Naive thymus-derived CD8-positive, alpha-beta T cell (primary cell): ENCODE measurements at regions not wholly inside any gene's neighbourhood (a gene's known extent, or its start where the extent isn't known, plus 50 kb on each side); places are given as distances from the start of the nearest gene placed in this dataset.

Source experiments
- ATAC-seq, 2 donors: fragments of 150-1000 bp; cut with Tn5 transposase in 1 of 2; sonication (Bioruptor Pico), chemical (Tn5 transposase) in 1 of 2; 1 replicate in 1 of 2; 2 replicates in 1 of 2; pipeline ENCODE4 v1.10.0; 2021; ENCODE audit warnings: mild to moderate bottlenecking in 2 of 2, moderate library complexity in 2 of 2
- POLR2A ChIA-PET: fragments of 350-600 bp; sonication (Branson Sonifier 250); formaldehyde crosslinking; loops from one replicate; lab custom pipeline; 2021; ENCODE audit warnings: antibody characterized with exemption; lab: Charles Lee
- DNase-seq, 10 donors: peaks; one replicate each; pipeline versions ENCODE4 v3.0.0 to v3.0.0-alpha.2; 2020 to 2022
- H3K27ac Mint-ChIP-seq, 10 donors: one replicate each; pipeline ENCODE4 v1.8.0; 2020 to 2022; ENCODE audit warnings: mild to moderate bottlenecking in 10 of 10, mixed read lengths in 10 of 10, moderate library complexity in 4 of 10, inconsistent platforms in 1 of 10
- H3K27me3 Mint-ChIP-seq, 5 donors: one replicate each; pipeline ENCODE4 v1.8.0; 2021 to 2022; ENCODE audit warnings: mixed read lengths in 5 of 5
- H3K36me3 Mint-ChIP-seq, 3 donors: one replicate each; pipeline ENCODE4 v1.8.0; 2020 to 2022; ENCODE audit warnings: mixed read lengths in 3 of 3, mild to moderate bottlenecking in 2 of 3, inconsistent platforms in 1 of 3
- H3K4me1 Mint-ChIP-seq, 4 donors: one replicate each; pipeline ENCODE4 v1.8.0; 2021 to 2022; ENCODE audit warnings: mixed read lengths in 4 of 4
- H3K4me3 Mint-ChIP-seq, 10 donors: one replicate each; pipeline ENCODE4 v1.8.0; 2020 to 2022; ENCODE audit warnings: mild to moderate bottlenecking in 10 of 10, mixed read lengths in 10 of 10, moderate library complexity in 6 of 10, inconsistent platforms in 1 of 10
- H3K9me3 Mint-ChIP-seq, 9 donors: one replicate each; pipeline ENCODE4 v1.8.0; 2020 to 2022; ENCODE audit warnings: mixed read lengths in 9 of 9, mild to moderate bottlenecking in 3 of 9, inconsistent platforms in 1 of 9, moderate library complexity in 1 of 9

GRCh38 chr16:79434092-79434491, 166.4 kb downstream of the MAF start:
- peaks cover 0 to 1% (median 0%) of the 10 kb centered on the region in 5 donors for H3K27me3 Mint-ChIP-seq
- POLR2A ChIA-PET, result no interaction called here
- DNase-seq (no peak), ATAC-seq (no peak)
- H3K27ac Mint-ChIP-seq, result no peak overlapping the region
- no peak overlapping the region for H3K4me3 Mint-ChIP-seq
- H3K36me3 Mint-ChIP-seq, result no peaks in the 10 kb centered on the region
- H3K9me3 Mint-ChIP-seq, result peaks cover 0 to 2% (median 0%) of the 10 kb centered on the region in 9 donors
- peaks cover 0 to 2% (median 0%) of the 10 kb centered on the region in 4 donors for H3K4me1 Mint-ChIP-seq

GRCh38 chr16:79431923-79432322, 168.6 kb downstream of the MAF start:
- POLR2A ChIA-PET, result no interaction called here
- no peak overlapping the region for H3K4me3 Mint-ChIP-seq
- peaks cover 0 to 2% (median 0%) of the 10 kb centered on the region in 4 donors for H3K4me1 Mint-ChIP-seq
- peaks cover 0 to 2% (median 0%) of the 10 kb centered on the region in 9 donors for H3K9me3 Mint-ChIP-seq
- H3K36me3 Mint-ChIP-seq, result no peaks in the 10 kb centered on the region
- ATAC-seq (no peak), DNase-seq (no peak)
- peaks cover 0 to 3% (median 0%) of the 10 kb centered on the region in 5 donors for H3K27me3 Mint-ChIP-seq
- H3K27ac Mint-ChIP-seq, result no peak overlapping the region

GRCh38 chr16:79430191-79430678, 170.3 kb downstream of the MAF start:
- ATAC-seq, result no peak
- no peaks in the 10 kb centered on the region for H3K36me3 Mint-ChIP-seq
- H3K27ac Mint-ChIP-seq, result no peak overlapping the region
- DNase-seq, result no peak
- H3K4me3 Mint-ChIP-seq, result no peak overlapping the region
- POLR2A ChIA-PET, result no interaction called here
- no peaks in the 10 kb centered on the region for H3K4me1 Mint-ChIP-seq
- H3K9me3 Mint-ChIP-seq, result peaks cover 0 to 2% (median 0%) of the 10 kb centered on the region in 9 donors
- peaks cover 0 to 3% (median 0%) of the 10 kb centered on the region in 5 donors for H3K27me3 Mint-ChIP-seq

- Mint-ChIP-seq H3K4me1 (no peaks in the 10 kb centered on the region), H3K4me3 (no peak overlapping the region), H3K27me3 (peaks cover 0 to 3% (median 0%) of the 10 kb centered on the region in 5 donors), H3K9me3 (peaks cover 0 to 2% (median 0%) of the 10 kb centered on the region in 9 donors), H3K27ac (no peak overlapping the region), H3K36me3 (no peaks in the 10 kb centered on the region)
- ATAC-seq (no peak), DNase-seq (no peak)
- POLR2A ChIA-PET, result no interaction called here
Measured at GRCh38 chr16:79429381-79430190, 171.0 kb downstream of the MAF start.

GRCh38 chr16:79426663-79427062, 173.9 kb downstream of the MAF start:
- H3K27ac Mint-ChIP-seq, result no peak overlapping the region

GRCh38 chr16:79422064-79422463, 178.5 kb downstream of the MAF start:
- Mint-ChIP-seq H3K36me3 (no peaks in the 10 kb centered on the region), H3K27me3 (peaks cover 4 to 11% (median 10%) of the 10 kb centered on the region in 5 donors), H3K4me1 (peaks cover 0 to 16% (median 6%) of the 10 kb centered on the region in 4 donors), H3K9me3 (no peaks in the 10 kb centered on the region), H3K27ac (no peak overlapping the region), H3K4me3 (no peak overlapping the region)
- ATAC-seq (no peak), DNase-seq (no peak)
- POLR2A ChIA-PET, result no interaction called here

More at GRCh38 chr16:79426663-79427062, 173.9 kb downstream of the MAF start:
- H3K4me3 Mint-ChIP-seq, result no peak overlapping the region
- no peaks in the 10 kb centered on the region for H3K4me1 Mint-ChIP-seq
- DNase-seq (no peak), ATAC-seq (no peak)
- H3K9me3 Mint-ChIP-seq, result no peaks in the 10 kb centered on the region
- no peaks in the 10 kb centered on the region for H3K36me3 Mint-ChIP-seq
- POLR2A ChIA-PET, result no interaction called here
- H3K27me3 Mint-ChIP-seq, result peaks cover 0 to 4% (median 1%) of the 10 kb centered on the region in 5 donors

GRCh38 chr16:79421126-79421525, 179.4 kb downstream of the MAF start:
- DNase-seq (no peak), ATAC-seq (no peak)
- POLR2A ChIA-PET, result no interaction called here
- H3K27ac Mint-ChIP-seq, result no peak overlapping the region
- H3K36me3 Mint-ChIP-seq, result no peaks in the 10 kb centered on the region
- H3K4me1 Mint-ChIP-seq, result peaks cover 8 to 25% (median 13%) of the 10 kb centered on the region in 4 donors
- no peaks in the 10 kb centered on the region for H3K9me3 Mint-ChIP-seq
- peaks cover 4 to 13% (median 10%) of the 10 kb centered on the region in 5 donors for H3K27me3 Mint-ChIP-seq
- H3K4me3 Mint-ChIP-seq, result no peak overlapping the region

- POLR2A ChIA-PET, result no interaction called here
- no peak for DNase-seq
- H3K4me3 Mint-ChIP-seq, result no peak overlapping the region
- H3K4me1 Mint-ChIP-seq, result peaks cover 13 to 32% (median 18%) of the 10 kb centered on the region in 4 donors
- no peak for ATAC-seq
- no peak overlapping the region for H3K27ac Mint-ChIP-seq
- H3K36me3 Mint-ChIP-seq, result no peaks in the 10 kb centered on the region
- no peaks in the 10 kb centered on the region for H3K9me3 Mint-ChIP-seq
- peaks cover 4 to 20% (median 11%) of the 10 kb centered on the region in 5 donors for H3K27me3 Mint-ChIP-seq
Measured at GRCh38 chr16:79420493-79420892, 180.0 kb downstream of the MAF start.

- POLR2A ChIA-PET, result no interaction called here
- H3K27ac Mint-ChIP-seq, result no peak overlapping the region
- H3K4me3 Mint-ChIP-seq, result no peak overlapping the region
- H3K4me1 Mint-ChIP-seq, result peaks cover 14 to 32% (median 23%) of the 10 kb centered on the region in 4 donors
- DNase-seq (no peak), ATAC-seq (no peak)
- H3K27me3 Mint-ChIP-seq, result peaks cover 4 to 29% (median 12%) of the 10 kb centered on the region in 5 donors
- no peaks in the 10 kb centered on the region for H3K9me3 Mint-ChIP-seq
- H3K36me3 Mint-ChIP-seq, result no peaks in the 10 kb centered on the region
Measured at GRCh38 chr16:79419148-79419547, 181.4 kb downstream of the MAF start.

GRCh38 chr16:79417601-79418008, 182.9 kb downstream of the MAF start:
- H3K4me3 Mint-ChIP-seq, result no peak overlapping the region
- peaks cover 14 to 32% (median 24%) of the 10 kb centered on the region in 4 donors for H3K4me1 Mint-ChIP-seq
- no peaks in the 10 kb centered on the region for H3K36me3 Mint-ChIP-seq
- peaks cover 4 to 29% (median 12%) of the 10 kb centered on the region in 5 donors for H3K27me3 Mint-ChIP-seq
- H3K27ac Mint-ChIP-seq, result no peak overlapping the region
- POLR2A ChIA-PET, result no interaction called here
- H3K9me3 Mint-ChIP-seq, result no peaks in the 10 kb centered on the region
- no peak for DNase-seq
- ATAC-seq, result no peak

GRCh38 chr16:79415983-79416640, 184.4 kb downstream of the MAF start:
- peak in 1 of 2 donors; percentile 46 for ATAC-seq
- Mint-ChIP-seq H3K27ac (peak overlapping the region in 7 of 10 donors; percentile 29 to 83 (median 67)), H3K36me3 (no peaks in the 10 kb centered on the region), H3K9me3 (no peaks in the 10 kb centered on the region), H3K27me3 (peaks cover under 1 to 22% (median 11%) of the 10 kb centered on the region in 5 donors), H3K4me1 (peaks cover 15 to 32% (median 24%) of the 10 kb centered on the region in 4 donors), H3K4me3 (peak overlapping the region; percentile 26 to 66 (median 58))
- POLR2A ChIA-PET, result no interaction called here
- peak in 3 of 10 donors; percentile 8 to 23 (median 22) for DNase-seq

GRCh38 chr16:79412783-79413225, 187.7 kb downstream of the MAF start:
- Mint-ChIP-seq H3K9me3 (no peaks in the 10 kb centered on the region), H3K27ac (no peak overlapping the region), H3K4me3 (no peak overlapping the region), H3K4me1 (peaks cover 15 to 25% (median 23%) of the 10 kb centered on the region in 4 donors), H3K27me3 (peaks cover 0 to 19% (median 7%) of the 10 kb centered on the region in 5 donors), H3K36me3 (no peaks in the 10 kb centered on the region)
- POLR2A ChIA-PET, result no interaction called here
- ATAC-seq (no peak), DNase-seq (no peak)

- Mint-ChIP-seq H3K9me3 (no peaks in the 10 kb centered on the region), H3K4me1 (peaks cover 14 to 21% (median 15%) of the 10 kb centered on the region in 4 donors), H3K4me3 (no peak overlapping the region), H3K27ac (no peak overlapping the region), H3K36me3 (no peaks in the 10 kb centered on the region), H3K27me3 (peaks cover 1 to 28% (median 7%) of the 10 kb centered on the region in 5 donors)
- POLR2A ChIA-PET, result no interaction called here
- DNase-seq, result no peak
- no peak for ATAC-seq
Measured at GRCh38 chr16:79411805-79412204, 188.7 kb downstream of the MAF start.
